ENCODE measurements at regions not wholly inside any gene's neighbourhood (a gene's known extent, or its start where the extent isn't known, plus 50 kb on each side); places are given as distances from the start of the nearest gene placed in this dataset.

DNA sequence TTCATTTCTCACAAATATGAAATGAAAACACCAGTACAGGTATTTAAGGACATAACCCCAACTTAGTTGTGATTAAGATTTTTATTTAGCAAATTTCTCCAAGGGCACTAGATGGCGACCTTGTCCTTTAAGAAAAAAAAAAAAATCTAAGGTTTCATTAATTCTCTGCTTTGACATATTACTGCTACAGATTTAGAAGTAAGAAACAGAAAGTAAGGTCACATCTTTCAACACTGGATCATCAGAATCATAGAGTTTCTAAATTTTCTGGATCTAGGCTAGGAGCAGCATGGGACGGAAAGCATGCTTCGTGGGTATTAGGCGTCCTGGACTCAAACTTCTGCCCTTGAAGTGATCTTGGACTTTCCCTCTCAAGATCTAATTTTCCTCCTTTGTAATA lies 85.5 kb upstream of the PRKG1 start:
- H3K9me3 Mint-ChIP-seq: no peaks in the 10 kb centered on the region
- Histone ChIP-seq H3K79me2 (replicated peaks; ENCODE audit: insufficient read depth) (no peaks in the 10 kb centered on the region), H3F3A (replicated peaks; ENCODE audit: low read depth) (no peaks in the 10 kb centered on the region), H3K4me3 (no peak overlapping the region), H3K36me3 (ENCODE audit: insufficient read depth) (no peaks in the 10 kb centered on the region), H3K27ac (ENCODE audit: low read depth) (no peak overlapping the region), H4K20me1 (replicated peaks; ENCODE audit: insufficient read depth) (no peaks in the 10 kb centered on the region), H3K4me2 (no peak overlapping the region), H3K27me3 (ENCODE audit: insufficient read depth) (peaks cover 50% of the 10 kb centered on the region), H2AFZ (no peak overlapping the region), H3K9me2 (ENCODE audit: insufficient read depth) (no peaks in the 10 kb centered on the region), H3K4me1 (ENCODE audit: insufficient read depth) (peaks cover 15% of the 10 kb centered on the region)
- H3K36me3 Mint-ChIP-seq (ENCODE audit: low read depth): no peaks in the 10 kb centered on the region
- ATAC-seq: no peak
- H3K4me1 Mint-ChIP-seq: peaks cover 10% of the 10 kb centered on the region
- DNase-seq (ENCODE audit: low spot score): peak; percentile 51
- TF ChIP-seq, protein P1, sequence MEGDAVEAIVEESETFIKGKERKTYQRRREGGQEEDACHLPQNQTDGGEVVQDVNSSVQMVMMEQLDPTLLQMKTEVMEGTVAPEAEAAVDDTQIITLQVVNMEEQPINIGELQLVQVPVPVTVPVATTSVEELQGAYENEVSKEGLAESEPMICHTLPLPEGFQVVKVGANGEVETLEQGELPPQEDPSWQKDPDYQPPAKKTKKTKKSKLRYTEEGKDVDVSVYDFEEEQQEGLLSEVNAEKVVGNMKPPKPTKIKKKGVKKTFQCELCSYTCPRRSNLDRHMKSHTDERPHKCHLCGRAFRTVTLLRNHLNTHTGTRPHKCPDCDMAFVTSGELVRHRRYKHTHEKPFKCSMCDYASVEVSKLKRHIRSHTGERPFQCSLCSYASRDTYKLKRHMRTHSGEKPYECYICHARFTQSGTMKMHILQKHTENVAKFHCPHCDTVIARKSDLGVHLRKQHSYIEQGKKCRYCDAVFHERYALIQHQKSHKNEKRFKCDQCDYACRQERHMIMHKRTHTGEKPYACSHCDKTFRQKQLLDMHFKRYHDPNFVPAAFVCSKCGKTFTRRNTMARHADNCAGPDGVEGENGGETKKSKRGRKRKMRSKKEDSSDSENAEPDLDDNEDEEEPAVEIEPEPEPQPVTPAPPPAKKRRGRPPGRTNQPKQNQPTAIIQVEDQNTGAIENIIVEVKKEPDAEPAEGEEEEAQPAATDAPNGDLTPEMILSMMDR (conservative IDR thresholded peaks at IDR 0.05; ENCODE audit: low read depth in 2 of 2): peak in 1 of 2 experiments; percentile 77; a peak in 3 of 4 replicates
- TF ChIP-seq STAT1 (IDR thresholded peaks at IDR 0.05; ENCODE audit: unreplicated experiment): no peak
- H3K27me3 Mint-ChIP-seq (ENCODE audit: insufficient read depth, low read depth, poor library complexity): peaks cover 33% of the 10 kb centered on the region
- no peak overlapping the region for H3K4me3 Mint-ChIP-seq
- H3K27ac Mint-ChIP-seq: no peak overlapping the region

GRCh38 chr10:50990568-50991455 lies 83.5 kb upstream of the PRKG1 start:
- Histone ChIP-seq H4K20me1 (replicated peaks; ENCODE audit: insufficient read depth) (no peaks in the 10 kb centered on the region), H2AFZ (peak overlapping the region; percentile 92), H3K9me2 (ENCODE audit: insufficient read depth) (no peaks in the 10 kb centered on the region), H3K4me3 (peak overlapping the region; percentile 63), H3K4me2 (peak overlapping the region; percentile 81), H3K27ac (ENCODE audit: low read depth) (no peak overlapping the region), H3F3A (replicated peaks; ENCODE audit: low read depth) (no peaks in the 10 kb centered on the region), H3K27me3 (ENCODE audit: insufficient read depth) (peaks cover 60% of the 10 kb centered on the region), H3K79me2 (replicated peaks; ENCODE audit: insufficient read depth) (no peaks in the 10 kb centered on the region), H3K4me1 (ENCODE audit: insufficient read depth) (peaks cover 18% of the 10 kb centered on the region), H3K36me3 (ENCODE audit: insufficient read depth) (no peaks in the 10 kb centered on the region)
- DNase-seq (ENCODE audit: low spot score) (peak; percentile 68), ATAC-seq (peak; percentile 55)
- peaks cover 12% of the 10 kb centered on the region for H3K4me1 Mint-ChIP-seq
- peaks cover 35% of the 10 kb centered on the region for H3K27me3 Mint-ChIP-seq (ENCODE audit: insufficient read depth, low read depth, poor library complexity)
- H3K27ac Mint-ChIP-seq: no peak overlapping the region
- peak overlapping the region; percentile 89 for H3K4me3 Mint-ChIP-seq
- no peaks in the 10 kb centered on the region for H3K36me3 Mint-ChIP-seq (ENCODE audit: low read depth)
- no peaks in the 10 kb centered on the region for H3K9me3 Mint-ChIP-seq
- TF ChIP-seq CREB1 (CRISPR knock-in tag; IDR thresholded peaks at IDR 0.05; ENCODE audit: low read depth) (0 out of 2 replicates have a peak, but pooled peaks have one; percentile 30), EZH2phosphoT487 (IDR thresholded peaks at IDR 0.05; ENCODE audit: unreplicated experiment) (no peak), EZH2 (IDR thresholded peaks at IDR 0.05; ENCODE audit: low read depth, unreplicated experiment) (peak; percentile 69)

Measured in GM23338 (cell line).